Common myeloid progenitor, CD34-positive (primary cell): ENCODE measurements at regions not wholly inside any gene's neighbourhood (a gene's known extent, or its start where the extent isn't known, plus 50 kb on each side); places are given as distances from the start of the nearest gene placed in this dataset.

ENCODE experiments used
- CTCF ChIA-PET: fragments of 350-600 bp; sonication (Branson Sonifier 250); formaldehyde crosslinking; loops from one replicate; lab custom pipeline; 2021; ENCODE audit warnings: antibody characterized with exemption; lab: Charles Lee
- POLR2A ChIA-PET: fragments of 350-600 bp; sonication (Branson Sonifier 250); formaldehyde crosslinking; loops from one replicate; lab custom pipeline; 2021; ENCODE audit warnings: antibody characterized with exemption; lab: Charles Lee
- DNase-seq, 3 donors: peaks; one replicate each; pipeline versions ENCODE4 v3.0.0 to v3.0.0-alpha.2; 2013
- H3K27ac ChIP-seq, 2 experiments: 1 replicate in 1 of 2; 2 replicates in 1 of 2; pipeline ENCODE4 v1.7.0; 2013; ENCODE audit warnings: inconsistent platforms in 2 of 2, low read length in 2 of 2, mild to moderate bottlenecking in 2 of 2, low read depth in 1 of 2, moderate library complexity in 1 of 2; ENCODE audit not compliant: severe bottlenecking in 2 of 2, insufficient read depth in 1 of 2, poor library complexity in 1 of 2
- H3K27me3 ChIP-seq, 5 experiments: replicated peaks in 2 of 5; 1 replicate in 3 of 5; 2 replicates in 2 of 5; pipeline versions ENCODE4 v1.6.1 to v1.7.0; 2013; ENCODE audit warnings: low read length in 4 of 5, mild to moderate bottlenecking in 2 of 5, moderate library complexity in 2 of 5, inconsistent platforms in 1 of 5; ENCODE audit not compliant: insufficient read depth in 5 of 5, control insufficient read depth in 4 of 5
- H3K36me3 ChIP-seq, 4 experiments: 1 replicate in 2 of 4; 2 replicates in 2 of 4; pipeline versions ENCODE4 v1.6.1 to v1.7.0; 2013; ENCODE audit warnings: low read length in 3 of 4, control low read depth in 1 of 4, mild to moderate bottlenecking in 1 of 4; ENCODE audit not compliant: control insufficient read depth in 4 of 4, insufficient read depth in 4 of 4
- H3K4me1 ChIP-seq, 4 experiments: 1 replicate in 3 of 4; 2 replicates in 1 of 4; pipeline versions ENCODE4 v1.6.1 to v1.7.1; 2013; ENCODE audit warnings: low read length in 3 of 4, mild to moderate bottlenecking in 3 of 4, control low read depth in 1 of 4, inconsistent platforms in 1 of 4, moderate library complexity in 1 of 4; ENCODE audit not compliant: control insufficient read depth in 4 of 4, insufficient read depth in 4 of 4; ENCODE audit errors: control extremely low read depth in 1 of 4
- H3K4me3 ChIP-seq, 7 experiments: 1 replicate in 4 of 7; 2 replicates in 3 of 7; pipeline versions ENCODE4 v1.5.1 to v1.7.0; 2013; ENCODE audit warnings: mild to moderate bottlenecking in 7 of 7, low read length in 6 of 7, moderate library complexity in 6 of 7, inconsistent platforms in 2 of 7, low read depth in 2 of 7, control low read depth in 1 of 7; ENCODE audit not compliant: insufficient read depth in 4 of 7, control insufficient read depth in 1 of 7; ENCODE audit errors: extremely low read depth in 1 of 7
- H3K9me3 ChIP-seq, 5 experiments: 1 replicate in 4 of 5; 2 replicates in 1 of 5; pipeline versions ENCODE4 v1.6.1 to v1.7.1; 2013; ENCODE audit warnings: low read length in 4 of 5, mild to moderate bottlenecking in 2 of 5, inconsistent platforms in 1 of 5, low read depth in 1 of 5, moderate library complexity in 1 of 5; ENCODE audit not compliant: control insufficient read depth in 4 of 5, insufficient read depth in 2 of 5; ENCODE audit errors: control extremely low read depth in 1 of 5
- WGBS: methylation state at CpG from one replicate; pipeline ENCODE4 v1.1.5; 2013; ENCODE audit not compliant: insufficient coverage; 5-methylcytosine and 5-hydroxymethylcytosine counted together

GRCh38 chr14:29265852-29266251 is 499.3 kb downstream of the FOXG1 start:
- Histone ChIP-seq H3K36me3 (no peaks in the 10 kb centered on the region), H3K9me3 (peaks cover 0 to 1% (median 0%) of the 10 kb centered on the region in 5 experiments), H3K4me3 (no peak overlapping the region), H3K27ac (no peak overlapping the region), H3K4me1 (no peaks in the 10 kb centered on the region), H3K27me3 (no peaks in the 10 kb centered on the region)
- 60% methylated on average over 1 of the region's 1 CpG for WGBS
- ChIA-PET POLR2A (no interaction called here), CTCF (no interaction called here)
- DNase-seq: no peak

GRCh38 chr14:29271669-29272068 is 505.1 kb downstream of the FOXG1 start:
- ChIA-PET CTCF (no interaction called here), POLR2A (interaction anchor here (0.6 kb wide), 1 partner anchor 154 kb away, joined by 3 read pairs; no protein-coding TSS in a partner anchor)
- no peak for DNase-seq
- no peaks in the 10 kb centered on the region for H3K4me1 ChIP-seq
- H3K4me3 ChIP-seq: no peak overlapping the region
- H3K27ac ChIP-seq: no peak overlapping the region
- no peaks in the 10 kb centered on the region for H3K36me3 ChIP-seq
- no peaks in the 10 kb centered on the region for H3K9me3 ChIP-seq
- H3K27me3 ChIP-seq: no peaks in the 10 kb centered on the region

GRCh38 chr14:29273513-29273912 is 506.9 kb downstream of the FOXG1 start:
- Histone ChIP-seq H3K4me3 (no peak overlapping the region), H3K27ac (no peak overlapping the region), H3K9me3 (no peaks in the 10 kb centered on the region), H3K4me1 (no peaks in the 10 kb centered on the region), H3K27me3 (no peaks in the 10 kb centered on the region), H3K36me3 (no peaks in the 10 kb centered on the region)
- ChIA-PET POLR2A (no interaction called here), CTCF (no interaction called here)
- WGBS: no CpG with 5 or more reads among the region's 1 CpG
- no peak for DNase-seq

- ChIA-PET POLR2A (no interaction called here), CTCF (no interaction called here)
- 88% methylated on average over 7 of the region's 10 CpGs for WGBS
- no peak overlapping the region for H3K4me3 ChIP-seq
- H3K27ac ChIP-seq: no peak overlapping the region
- no peaks in the 10 kb centered on the region for H3K27me3 ChIP-seq
- DNase-seq: no peak
- H3K4me1 ChIP-seq: no peaks in the 10 kb centered on the region
- H3K9me3 ChIP-seq: no peaks in the 10 kb centered on the region
- no peaks in the 10 kb centered on the region for H3K36me3 ChIP-seq
These were observed 508.5 kb downstream of the FOXG1 start for GRCh38 chr14:29274890-29275596.

GRCh38 chr14:29278301-29279263 is 512.0 kb downstream of the FOXG1 start:
- Histone ChIP-seq H3K4me1 (no peaks in the 10 kb centered on the region), H3K4me3 (no peak overlapping the region), H3K36me3 (no peaks in the 10 kb centered on the region), H3K27me3 (no peaks in the 10 kb centered on the region), H3K27ac (no peak overlapping the region), H3K9me3 (no peaks in the 10 kb centered on the region)
- DNase-seq: no peak
- ChIA-PET POLR2A (no interaction called here), CTCF (no interaction called here)
- WGBS: 100% methylated on average over 1 of the region's 1 CpG

- Histone ChIP-seq H3K27me3 (no peaks in the 10 kb centered on the region), H3K4me1 (no peaks in the 10 kb centered on the region), H3K27ac (no peak overlapping the region), H3K36me3 (no peaks in the 10 kb centered on the region), H3K9me3 (no peaks in the 10 kb centered on the region), H3K4me3 (no peak overlapping the region)
- POLR2A ChIA-PET: no interaction called here
- CTCF ChIA-PET: no interaction called here
- no CpG with 5 or more reads among the region's 1 CpG for WGBS
- DNase-seq: no peak
These were observed 515.6 kb downstream of the FOXG1 start for GRCh38 chr14:29282169-29282568.

- H3K27me3 ChIP-seq: no peaks in the 10 kb centered on the region
- no CpG with 5 or more reads among the region's 2 CpGs for WGBS
- ChIA-PET CTCF (no interaction called here), POLR2A (no interaction called here)
- no peak overlapping the region for H3K27ac ChIP-seq
- peaks cover 0 to 6% (median 3%) of the 10 kb centered on the region in 5 experiments for H3K9me3 ChIP-seq
- no peaks in the 10 kb centered on the region for H3K36me3 ChIP-seq
- H3K4me3 ChIP-seq: no peak overlapping the region
- H3K4me1 ChIP-seq: no peaks in the 10 kb centered on the region
- DNase-seq: no peak
These were observed 523.9 kb downstream of the FOXG1 start for GRCh38 chr14:29290441-29290840.
